MM.1S (cell line): ENCODE measurements at regions not wholly inside any gene's neighbourhood (a gene's known extent, or its start where the extent isn't known, plus 50 kb on each side); places are given as distances from the start of the nearest gene placed in this dataset.

ENCODE experiments used
- DNase-seq: peaks from one replicate; pipeline ENCODE4 v3.0.0-alpha.2; 2015
- H2AFZ ChIP-seq: fragments of 300-600 bp; sonication (generic); 2 replicates; pipeline ENCODE4 v1.6.0; 2016; ENCODE audit warnings: antibody characterized with exemption, low read length
- H3F3A ChIP-seq: fragments of 300-600 bp; sonication (generic); 2 replicates; pipeline ENCODE4 v1.6.1; 2016; ENCODE audit warnings: mild to moderate bottlenecking, antibody characterized with exemption, low read length, moderate library complexity, mixed read lengths; ENCODE audit not compliant: insufficient read depth
- H3K27ac ChIP-seq: fragments of 300-600 bp; sonication (generic); 2 replicates; pipeline ENCODE4 v1.5.1; 2016; ENCODE audit warnings: mild to moderate bottlenecking, low read length
- H3K27me3 ChIP-seq: fragments of 300-600 bp; sonication (generic); replicated peaks from 2 replicates; pipeline ENCODE4 v1.6.0; 2016; ENCODE audit warnings: low read length; ENCODE audit not compliant: insufficient read depth
- H3K36me3 ChIP-seq: fragments of 300-600 bp; sonication (generic); replicated peaks from 2 replicates; pipeline ENCODE4 v1.6.1; 2016; ENCODE audit warnings: mild to moderate bottlenecking, low read length, mixed read lengths; ENCODE audit not compliant: insufficient read depth
- H3K4me1 ChIP-seq: fragments of 300-600 bp; sonication (generic); 2 replicates; pipeline ENCODE4 v1.6.1; 2016; ENCODE audit warnings: low read length, mixed read lengths
- H3K4me2 ChIP-seq: fragments of 300-600 bp; sonication (generic); 2 replicates; pipeline ENCODE4 v1.6.0; 2016; ENCODE audit warnings: low read depth, low read length
- H3K4me3 ChIP-seq: fragments of 300-600 bp; sonication (generic); 2 replicates; pipeline ENCODE4 v1.5.1; 2016; ENCODE audit warnings: low read length, mixed read lengths
- H3K79me2 ChIP-seq: fragments of 300-600 bp; sonication (generic); 2 replicates; pipeline ENCODE4 v1.6.1; 2016; ENCODE audit warnings: mixed run types, low read length, mixed read lengths
- H3K9ac ChIP-seq: fragments of 300-600 bp; sonication (generic); 2 replicates; pipeline ENCODE4 v1.6.1; 2016; ENCODE audit warnings: low read length, mixed read lengths
- H3K9me2 ChIP-seq: fragments of 300-600 bp; sonication (generic); replicated peaks from 2 replicates; pipeline ENCODE4 v1.6.1; 2016; ENCODE audit warnings: mild to moderate bottlenecking, low read length, mixed read lengths; ENCODE audit not compliant: insufficient read depth
- H3K9me3 ChIP-seq: fragments of 300-600 bp; sonication (generic); replicated peaks from 2 replicates; pipeline ENCODE4 v1.6.1; 2016; ENCODE audit warnings: mild to moderate bottlenecking, low read length, mixed read lengths; ENCODE audit not compliant: insufficient read depth
- H4K20me1 ChIP-seq: fragments of 300-600 bp; sonication (generic); 2 replicates; pipeline ENCODE4 v1.6.1; 2016; ENCODE audit warnings: mild to moderate bottlenecking, low read length, moderate library complexity, mixed read lengths; ENCODE audit not compliant: insufficient read depth
- EZH2 ChIP-seq: fragments of 300-600 bp; sonication (generic); optimal IDR thresholded peaks from 2 replicates; pipeline ENCODE3; 2017; ENCODE audit warnings: low read depth, mild to moderate bottlenecking, antibody characterized with exemption, low read length, mixed read lengths
- EZH2phosphoT487 ChIP-seq: fragments of 300-600 bp; sonication (generic); IDR thresholded peaks from 2 replicates; pipeline ENCODE4 v1.6.1; 2018; ENCODE audit warnings: antibody characterized with exemption, low read length
- TF ChIP-seq, protein P1 (sequence below): fragments of 300-600 bp; sonication (generic); IDR thresholded peaks from 2 replicates; pipeline ENCODE4 v1.5.1; 2016; ENCODE audit warnings: antibody characterized with exemption, low read length, mixed read lengths

DNA sequence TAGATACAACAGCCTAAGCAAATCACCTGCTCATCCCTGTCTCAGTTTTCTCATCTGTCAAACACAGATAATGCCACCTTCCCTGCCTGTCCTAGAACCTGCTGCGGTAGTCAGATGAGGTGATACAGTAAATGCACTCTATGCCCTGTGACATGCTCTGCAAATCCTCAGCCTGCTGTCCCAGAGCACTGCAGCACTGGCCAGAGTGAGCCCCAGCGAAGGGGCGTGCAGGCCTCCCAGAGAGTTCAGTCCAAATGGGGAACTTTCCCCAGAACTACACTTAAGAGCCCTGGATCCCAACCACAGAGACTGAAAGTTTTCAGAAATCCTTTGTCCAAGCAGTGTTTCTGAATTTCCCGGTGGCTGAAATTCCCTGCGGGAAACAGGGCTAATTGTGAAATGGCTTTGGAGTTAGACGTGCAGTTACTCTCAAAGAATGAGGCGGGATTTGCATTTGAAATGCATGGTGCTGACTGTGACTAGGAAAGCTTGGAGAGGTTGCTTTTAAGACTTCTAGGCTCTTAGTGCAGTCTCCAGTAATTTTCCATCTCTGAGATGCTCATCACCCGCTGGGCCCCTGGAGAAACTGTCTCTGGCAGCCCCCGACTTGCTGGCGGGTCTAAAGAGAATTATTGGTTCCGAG, 206.5 kb upstream of the AJAP1 start:
- H3K4me3 ChIP-seq, result no peak overlapping the region
- H3F3A ChIP-seq, result no peaks in the 10 kb centered on the region
- H3K79me2 ChIP-seq, result no peaks in the 10 kb centered on the region
- H2AFZ ChIP-seq, result no peak overlapping the region
- TF ChIP-seq, protein P1, sequence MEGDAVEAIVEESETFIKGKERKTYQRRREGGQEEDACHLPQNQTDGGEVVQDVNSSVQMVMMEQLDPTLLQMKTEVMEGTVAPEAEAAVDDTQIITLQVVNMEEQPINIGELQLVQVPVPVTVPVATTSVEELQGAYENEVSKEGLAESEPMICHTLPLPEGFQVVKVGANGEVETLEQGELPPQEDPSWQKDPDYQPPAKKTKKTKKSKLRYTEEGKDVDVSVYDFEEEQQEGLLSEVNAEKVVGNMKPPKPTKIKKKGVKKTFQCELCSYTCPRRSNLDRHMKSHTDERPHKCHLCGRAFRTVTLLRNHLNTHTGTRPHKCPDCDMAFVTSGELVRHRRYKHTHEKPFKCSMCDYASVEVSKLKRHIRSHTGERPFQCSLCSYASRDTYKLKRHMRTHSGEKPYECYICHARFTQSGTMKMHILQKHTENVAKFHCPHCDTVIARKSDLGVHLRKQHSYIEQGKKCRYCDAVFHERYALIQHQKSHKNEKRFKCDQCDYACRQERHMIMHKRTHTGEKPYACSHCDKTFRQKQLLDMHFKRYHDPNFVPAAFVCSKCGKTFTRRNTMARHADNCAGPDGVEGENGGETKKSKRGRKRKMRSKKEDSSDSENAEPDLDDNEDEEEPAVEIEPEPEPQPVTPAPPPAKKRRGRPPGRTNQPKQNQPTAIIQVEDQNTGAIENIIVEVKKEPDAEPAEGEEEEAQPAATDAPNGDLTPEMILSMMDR, result no peak
- TF ChIP-seq EZH2phosphoT487 (no peak), EZH2 (no peak)
- no peaks in the 10 kb centered on the region for H3K9me2 ChIP-seq
- H4K20me1 ChIP-seq, result no peaks in the 10 kb centered on the region
- no peak overlapping the region for H3K27ac ChIP-seq
- no peaks in the 10 kb centered on the region for H3K4me1 ChIP-seq
- H3K9ac ChIP-seq, result no peak overlapping the region
- peaks cover 94% of the 10 kb centered on the region for H3K27me3 ChIP-seq
- no peak overlapping the region for H3K4me2 ChIP-seq
- DNase-seq, result no peak
- no peaks in the 10 kb centered on the region for H3K36me3 ChIP-seq
- no peaks in the 10 kb centered on the region for H3K9me3 ChIP-seq

- Histone ChIP-seq H3K9me3 (no peaks in the 10 kb centered on the region), H3F3A (no peaks in the 10 kb centered on the region), H3K4me1 (no peaks in the 10 kb centered on the region), H3K9me2 (no peaks in the 10 kb centered on the region), H3K27ac (no peak overlapping the region), H4K20me1 (no peaks in the 10 kb centered on the region), H2AFZ (no peak overlapping the region), H3K4me2 (no peak overlapping the region), H3K4me3 (no peak overlapping the region), H3K9ac (no peak overlapping the region), H3K79me2 (no peaks in the 10 kb centered on the region), H3K36me3 (no peaks in the 10 kb centered on the region), H3K27me3 (peaks cover 89% of the 10 kb centered on the region)
- TF ChIP-seq, protein P1, result no peak
- TF ChIP-seq EZH2phosphoT487 (no peak), EZH2 (no peak)
- DNase-seq, result no peak
These were observed 204.4 kb upstream of the AJAP1 start for GRCh38 chr1:4449972-4450371.

- H4K20me1 ChIP-seq, result no peaks in the 10 kb centered on the region
- DNase-seq, result no peak
- TF ChIP-seq EZH2, result no peak
- TF ChIP-seq, protein P1, result no peak
- TF ChIP-seq EZH2phosphoT487, result no peak
These were observed 201.7 kb upstream of the AJAP1 start for GRCh38 chr1:4452701-4453100.

More at GRCh38 chr1:4452701-4453100, 201.7 kb upstream of the AJAP1 start:
- Histone ChIP-seq H3K4me3 (no peak overlapping the region), H3K36me3 (no peaks in the 10 kb centered on the region), H3K9me3 (no peaks in the 10 kb centered on the region), H2AFZ (no peak overlapping the region), H3K79me2 (no peaks in the 10 kb centered on the region), H3K27me3 (peaks cover 85% of the 10 kb centered on the region), H3F3A (no peaks in the 10 kb centered on the region), H3K4me2 (no peak overlapping the region), H3K9me2 (no peaks in the 10 kb centered on the region), H3K27ac (no peak overlapping the region), H3K9ac (no peak overlapping the region), H3K4me1 (no peaks in the 10 kb centered on the region)
